RPMI7951 (cell line): ENCODE measurements at regions not wholly inside any gene's neighbourhood (a gene's known extent, or its start where the extent isn't known, plus 50 kb on each side); places are given as distances from the start of the nearest gene placed in this dataset.
"Not testable (repeated sequence)": the region's sequence is repeated elsewhere in the genome, so short reads cannot be mapped to it uniquely, and the experiment has no call there.

Experiments used
- DNase-seq: peaks from one replicate; pipeline ENCODE4 v3.0.0-alpha.2; 2012; ENCODE audit warnings: low read depth

GRCh38 chr5:143533978-143534760, 130.7 kb upstream of the NR3C1 start:
- DNase-seq, result no peak

- no peak for DNase-seq
Measured at GRCh38 chr5:143533475-143533874, 130.0 kb upstream of the NR3C1 start.

GRCh38 chr5:143527808-143528207, 124.3 kb upstream of the NR3C1 start:
- peak; percentile 41 for DNase-seq

GRCh38 chr5:143525176-143525575, 121.7 kb upstream of the NR3C1 start:
- no peak for DNase-seq

- DNase-seq, result no peak
Measured at GRCh38 chr5:143524338-143524945, 121.0 kb upstream of the NR3C1 start.

- peak; percentile 22 for DNase-seq
Measured at GRCh38 chr5:143521846-143522400, 118.4 kb upstream of the NR3C1 start.

- DNase-seq, result no peak
Measured at GRCh38 chr5:143521141-143521540, 117.7 kb upstream of the NR3C1 start.

GRCh38 chr5:143519215-143519614, 115.7 kb upstream of the NR3C1 start:
- not testable (repeated sequence) for DNase-seq

GRCh38 chr5:143517824-143518223, 114.3 kb upstream of the NR3C1 start:
- not testable (repeated sequence) for DNase-seq

- peak; percentile 35 for DNase-seq
Measured at GRCh38 chr5:143516249-143516648, 112.8 kb upstream of the NR3C1 start.

GRCh38 chr5:143515829-143516228, 112.3 kb upstream of the NR3C1 start:
- no peak for DNase-seq

- DNase-seq, result no peak
Measured at GRCh38 chr5:143514616-143515335, 111.3 kb upstream of the NR3C1 start.

- no peak for DNase-seq
Measured at GRCh38 chr5:143513720-143514119, 110.2 kb upstream of the NR3C1 start.

- no peak for DNase-seq
Measured at GRCh38 chr5:143511736-143512135, 108.2 kb upstream of the NR3C1 start.

- DNase-seq, result no peak
Measured at GRCh38 chr5:143509758-143510221, 106.3 kb upstream of the NR3C1 start.

GRCh38 chr5:143506836-143507552, 103.5 kb upstream of the NR3C1 start:
- DNase-seq, result peak; percentile 74

- DNase-seq, result no peak
Measured at GRCh38 chr5:143505934-143506333, 102.4 kb upstream of the NR3C1 start.

- DNase-seq, result no peak
Measured at GRCh38 chr5:143505354-143505753, 101.9 kb upstream of the NR3C1 start.

GRCh38 chr5:143501310-143502044, 98.0 kb upstream of the NR3C1 start:
- DNase-seq, result peak; percentile 24

GRCh38 chr5:143499480-143500114, 96.1 kb upstream of the NR3C1 start:
- DNase-seq, result no peak
